Stimulated activated CD8-positive, alpha-beta memory T cell treated with anti-CD3 and anti-CD28 coated beads, Interleukin-2, amount 100 ng/mL, for 1 hour (primary cell): ENCODE measurements at regions not wholly inside any gene's neighbourhood (a gene's known extent, or its start where the extent isn't known, plus 50 kb on each side); places are given as distances from the start of the nearest gene placed in this dataset.

Experiments
- DNase-seq, 2 donors: peaks; one replicate each; pipeline ENCODE4 v3.0.0-alpha.2; 2020; ENCODE audit warnings: low read depth in 2 of 2

DNA sequence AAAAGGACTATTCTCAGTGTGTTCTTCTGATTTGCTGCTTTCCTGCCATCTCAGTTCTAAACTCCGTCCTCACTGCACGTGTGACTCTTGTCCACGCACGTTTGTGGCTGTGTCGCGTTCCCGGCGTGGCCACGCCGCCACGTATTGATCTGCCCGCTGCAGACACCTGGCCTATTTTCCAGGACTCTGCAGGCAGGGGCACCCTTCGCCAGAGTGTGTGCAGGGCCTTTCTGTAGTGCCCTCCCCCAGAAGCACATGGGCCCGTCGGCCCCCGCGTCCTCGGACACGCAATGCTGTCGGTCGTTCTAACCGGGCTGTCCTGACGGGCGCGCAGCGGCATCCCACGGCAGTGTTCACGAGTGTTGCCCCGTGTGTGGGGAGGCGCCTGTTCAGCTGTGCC lies 87.6 kb downstream of the YTHDF1 start:
- DNase-seq: no peak

DNA sequence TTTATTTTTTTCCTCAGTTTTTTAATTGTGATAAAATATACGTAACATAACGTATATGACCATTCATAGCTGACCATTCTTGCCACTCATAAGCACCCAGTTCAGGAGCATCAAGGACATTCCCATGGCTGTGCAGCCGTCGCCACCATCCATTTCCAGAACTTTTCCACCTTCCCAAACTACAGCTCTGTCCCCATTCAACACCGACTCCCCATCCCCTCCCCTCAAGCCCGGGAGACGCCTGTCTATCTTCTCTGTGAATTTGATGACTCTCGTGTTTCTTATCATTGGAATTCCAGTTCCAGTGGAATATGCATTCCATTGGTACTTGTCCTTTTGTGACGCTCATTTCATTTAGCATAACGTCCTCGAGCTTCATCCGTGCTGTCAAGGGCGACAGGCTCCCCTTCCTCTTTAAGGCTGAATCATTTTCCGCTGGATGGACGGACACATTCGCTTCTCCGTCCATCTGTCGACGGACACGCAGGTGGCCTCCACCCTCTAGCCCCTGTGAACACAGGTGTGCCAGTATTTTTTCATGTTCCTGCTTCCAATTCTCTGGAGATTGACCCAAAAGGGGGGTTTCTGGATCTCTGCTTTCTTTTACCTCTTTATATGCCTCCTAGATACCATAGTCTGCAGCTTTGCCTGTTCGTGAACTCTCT lies 88.1 kb downstream of the YTHDF1 start:
- DNase-seq: no peak

DNA sequence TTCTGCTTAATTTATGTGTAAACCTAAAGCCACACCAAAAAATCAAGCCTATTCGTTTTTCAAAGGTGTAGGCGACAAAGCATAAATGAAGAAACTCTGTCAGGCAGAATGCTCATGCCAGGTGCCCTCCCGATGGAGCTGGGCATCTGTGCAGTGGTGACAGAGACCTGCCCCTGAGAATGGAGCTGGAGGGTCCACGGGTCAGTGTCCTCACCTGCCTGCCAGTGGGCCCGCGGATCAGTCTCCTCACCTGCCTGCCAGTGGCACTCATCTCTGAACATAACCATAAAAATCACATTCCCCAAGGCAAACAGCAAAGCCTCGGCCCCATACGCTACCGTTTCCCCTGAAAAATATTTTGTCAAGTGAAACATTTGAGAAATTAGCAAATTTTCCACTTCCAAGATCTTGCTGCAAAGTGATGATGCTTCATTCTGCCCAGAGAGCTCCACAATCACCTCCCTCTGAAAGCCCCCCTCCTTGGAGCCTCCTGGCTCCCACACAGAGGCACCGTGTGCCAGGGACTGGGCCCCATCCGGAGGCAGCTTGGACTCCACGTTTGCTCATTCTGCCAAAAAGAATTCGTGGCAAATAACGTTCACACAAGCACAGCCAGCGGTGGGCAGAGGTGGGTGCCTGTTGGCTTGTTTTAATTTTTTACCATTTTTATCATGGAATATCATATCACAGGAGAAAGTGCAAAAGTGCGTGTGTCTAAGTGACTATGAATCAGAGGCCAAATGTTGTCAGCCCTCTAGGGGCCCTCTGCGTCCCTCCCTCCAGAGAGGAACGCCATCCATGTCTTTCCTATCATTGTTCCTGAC lies 88.8 kb downstream of the YTHDF1 start:
- no peak for DNase-seq

DNA sequence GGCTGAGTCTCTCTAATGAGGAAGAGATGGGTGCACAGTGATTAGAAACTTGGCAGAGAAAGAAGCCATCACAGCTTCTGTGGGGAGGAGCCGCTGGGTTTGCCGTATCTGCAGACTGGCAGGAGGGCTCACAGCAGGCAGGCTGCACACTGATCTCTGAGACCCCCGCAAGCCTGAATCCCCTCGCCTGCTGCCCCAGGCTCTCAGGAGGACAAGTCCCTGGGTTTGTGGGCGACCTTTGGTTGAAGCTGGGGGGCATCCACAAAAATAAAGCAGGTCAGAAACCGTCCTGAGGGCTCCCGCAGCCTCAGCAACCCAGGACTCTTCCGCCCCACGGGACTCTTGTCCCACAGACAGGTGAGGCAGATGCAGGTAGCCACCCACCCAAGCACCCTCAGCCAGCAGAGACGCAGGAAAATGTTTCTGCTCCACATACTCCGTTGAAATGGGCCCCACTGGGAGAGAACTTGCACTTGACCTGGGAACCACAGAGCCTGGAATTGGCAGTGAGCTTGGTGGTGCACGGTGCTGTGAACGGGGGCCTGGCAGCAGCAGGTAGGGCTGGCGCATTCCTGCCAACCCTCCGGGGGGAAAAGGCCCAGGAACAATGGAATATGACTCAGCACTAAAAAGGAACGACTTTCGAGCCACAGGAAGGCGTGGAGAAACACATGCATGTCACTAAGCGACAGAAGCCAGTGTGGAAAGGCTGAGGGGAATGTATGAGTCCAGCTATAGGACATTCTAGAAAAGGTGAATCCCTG lies 89.9 kb downstream of the YTHDF1 start:
- DNase-seq: no peak

DNA sequence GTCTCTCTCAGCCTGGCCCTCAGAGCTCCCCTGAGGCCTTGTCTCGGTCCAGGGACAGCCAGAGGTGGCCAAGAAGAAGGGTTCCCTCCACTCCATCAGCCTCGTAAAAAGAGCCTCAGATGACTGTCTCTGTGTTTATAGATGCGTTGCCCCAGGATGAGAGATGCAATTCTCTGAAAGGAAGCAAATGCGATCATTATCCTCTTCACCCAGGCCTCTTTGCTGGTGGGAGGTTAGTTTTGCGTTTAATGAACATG lies 90.4 kb downstream of the YTHDF1 start:
- DNase-seq: no peak

DNA sequence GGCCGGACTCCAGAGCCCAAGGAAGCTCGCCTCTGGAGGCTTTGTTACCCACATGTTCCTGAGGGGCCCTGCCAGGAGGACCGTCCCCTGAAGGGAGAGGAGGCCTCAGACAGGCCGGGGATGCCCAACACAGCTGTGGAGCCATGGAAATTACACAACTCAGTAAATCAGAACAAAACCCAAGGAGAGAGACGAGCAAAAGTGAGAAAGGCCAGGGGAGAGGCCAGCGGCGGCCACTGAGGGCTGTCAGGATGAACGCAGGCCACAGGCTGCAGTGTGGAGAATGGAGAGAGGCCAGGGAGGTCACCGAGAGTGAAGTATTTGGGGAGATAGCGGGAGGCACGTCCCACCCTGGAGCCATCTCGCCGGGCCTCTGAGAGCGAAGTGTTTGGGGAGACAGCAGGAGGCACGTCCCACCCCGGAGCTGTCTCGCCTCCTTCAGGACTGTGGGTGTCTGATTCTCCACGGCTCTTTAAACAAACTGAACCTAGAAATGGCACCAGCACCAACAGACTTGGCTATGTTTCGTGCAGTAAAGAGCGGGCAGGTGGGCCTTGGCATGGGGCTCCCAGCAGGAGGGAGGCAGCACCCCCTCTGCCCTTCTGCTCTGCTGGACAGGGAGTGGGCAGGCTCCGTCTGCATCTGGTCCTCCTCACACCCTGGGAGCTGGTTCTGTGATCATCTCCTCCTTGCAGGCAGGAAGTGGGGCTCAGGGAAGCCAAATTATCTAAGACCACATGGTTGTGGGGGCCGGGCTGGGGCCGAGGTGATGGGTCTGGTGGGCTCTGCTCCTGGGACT lies 91.0 kb downstream of the YTHDF1 start:
- DNase-seq: no peak

DNA sequence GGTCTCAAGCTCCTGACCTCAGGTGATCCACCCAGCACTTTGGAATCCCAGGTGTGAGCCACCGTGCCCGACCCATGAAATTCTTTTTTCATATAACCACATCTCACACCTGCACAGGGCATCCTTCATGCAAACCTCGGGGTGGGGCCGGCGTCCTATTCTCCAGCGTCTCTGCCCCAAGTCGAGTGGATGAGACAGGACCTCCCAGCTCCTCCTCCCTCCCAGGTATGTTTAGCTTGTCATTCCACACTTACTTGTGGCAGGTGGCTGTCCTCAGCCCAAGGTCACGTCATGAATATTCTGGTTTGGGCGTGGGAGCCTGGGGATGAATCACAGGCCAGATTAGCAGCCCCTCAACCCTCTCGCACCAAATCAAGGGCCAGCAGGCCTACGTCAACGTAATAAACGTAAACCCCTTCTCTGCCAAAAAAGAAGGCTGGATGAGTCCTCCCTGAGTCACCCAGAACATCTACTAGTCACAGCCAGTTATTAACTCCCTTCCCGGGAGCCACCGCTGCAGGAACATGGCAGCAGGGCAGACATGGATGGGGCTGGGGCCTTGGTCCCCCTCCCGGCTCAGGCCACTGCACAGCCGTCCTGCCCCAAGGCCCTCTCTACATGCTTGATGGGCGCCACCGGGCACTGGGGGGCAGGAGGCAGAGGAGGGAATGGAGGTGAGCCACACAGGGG lies 91.7 kb downstream of the YTHDF1 start:
- no peak for DNase-seq

DNA sequence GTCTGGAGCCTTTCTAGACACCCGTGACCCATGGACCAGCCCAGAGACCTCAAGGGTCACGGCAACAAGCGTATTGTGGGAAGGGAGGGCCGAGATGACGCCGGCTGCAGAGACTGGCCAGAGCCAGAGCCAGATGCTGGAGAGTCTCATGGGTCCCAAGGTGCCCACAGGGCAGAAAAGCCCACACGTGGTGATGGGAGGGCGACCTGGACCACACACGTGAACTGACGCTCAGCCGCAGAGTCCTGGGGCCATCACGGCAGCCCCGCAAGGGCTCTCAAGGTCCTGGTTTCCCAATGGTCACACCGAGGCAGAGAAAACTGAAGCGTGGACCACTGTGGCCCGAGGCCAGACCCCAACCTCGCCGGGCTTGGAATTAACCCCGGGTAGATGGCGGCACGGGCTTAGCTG lies 92.6 kb downstream of the YTHDF1 start:
- no peak for DNase-seq

DNA sequence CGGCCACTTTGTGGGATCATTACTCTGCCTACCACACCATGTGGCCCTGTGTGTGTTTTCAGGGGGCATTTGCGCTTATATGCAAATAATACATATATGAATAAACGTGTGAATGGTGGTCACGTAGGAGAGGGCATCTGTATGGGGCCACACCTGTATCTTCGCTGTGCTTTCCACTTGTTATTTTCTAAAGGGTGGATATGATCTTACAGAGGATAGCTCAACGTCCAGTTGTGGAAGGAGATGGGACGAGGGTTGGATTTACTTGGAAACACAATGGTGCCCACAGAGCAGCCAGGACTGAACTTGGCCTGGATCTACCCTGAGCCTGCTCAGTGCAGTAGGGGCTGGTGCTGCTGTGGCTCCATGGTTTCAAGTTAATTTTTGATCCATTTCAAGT lies 93.3 kb downstream of the YTHDF1 start:
- no peak for DNase-seq

DNA sequence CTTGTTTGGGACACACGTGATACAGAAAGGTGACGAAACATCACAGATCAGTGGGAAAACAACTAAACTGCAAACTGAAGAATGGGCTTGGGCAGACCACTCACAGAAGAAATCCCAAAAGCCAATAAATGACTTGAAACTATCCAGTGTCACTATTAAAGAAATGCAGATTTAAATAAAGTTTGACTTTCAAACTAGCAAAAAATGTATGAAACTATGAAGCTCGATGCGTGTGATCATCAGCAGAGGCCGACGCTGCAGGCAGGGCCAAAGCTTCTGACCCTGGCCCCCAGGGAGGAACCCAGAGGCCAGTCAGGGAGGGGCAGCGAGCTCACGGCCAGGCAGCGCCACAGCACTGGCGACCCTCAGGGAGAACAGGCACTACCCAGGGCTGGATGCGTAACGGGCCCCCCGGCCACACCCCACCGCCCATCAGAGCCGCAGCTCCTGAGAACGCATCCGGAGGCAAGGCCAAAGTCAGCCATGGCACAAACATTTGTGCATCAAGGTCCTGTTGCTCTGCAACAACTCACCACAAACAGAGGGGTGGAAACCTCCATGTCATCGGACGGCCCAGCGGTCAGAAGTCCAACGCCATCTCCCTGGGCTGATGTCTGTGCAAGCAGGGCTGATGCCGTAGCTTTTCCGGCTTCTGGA lies 94.1 kb downstream of the YTHDF1 start:
- no peak for DNase-seq

DNA sequence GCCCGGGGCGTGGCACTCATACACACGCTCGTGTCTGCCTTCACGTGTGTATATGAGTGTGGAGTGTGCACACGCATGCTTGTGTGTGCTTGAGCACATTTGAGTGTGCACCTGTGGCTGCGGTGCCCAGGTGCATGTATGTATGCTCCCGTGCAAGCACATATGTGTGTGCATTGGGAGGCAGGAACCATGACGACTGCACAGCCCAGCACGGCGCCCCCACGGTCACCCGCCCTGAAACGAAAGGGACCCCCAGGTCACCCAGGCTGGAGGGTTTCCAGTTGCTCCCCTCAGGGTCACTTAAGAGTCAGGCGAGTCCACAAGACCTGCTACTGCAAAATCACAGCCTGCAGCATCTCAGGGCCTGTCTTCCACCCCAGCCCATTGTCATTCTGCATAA lies 94.7 kb downstream of the YTHDF1 start:
- DNase-seq: no peak

DNA sequence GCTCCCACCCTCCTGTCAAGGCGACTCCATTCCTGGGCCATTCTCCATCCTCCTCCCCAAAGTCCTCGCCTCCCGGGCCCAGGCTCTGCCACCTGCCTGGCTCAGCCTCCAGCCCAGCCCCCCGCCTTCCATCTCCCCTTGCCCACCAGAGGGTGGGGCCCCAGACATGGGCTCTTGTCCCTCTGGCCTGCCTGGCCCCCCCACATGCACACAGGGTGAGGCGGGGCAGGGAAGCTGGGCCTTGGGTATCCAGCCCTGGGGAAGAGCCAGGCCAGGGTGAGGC lies 95.2 kb downstream of the YTHDF1 start:
- no peak for DNase-seq

DNA sequence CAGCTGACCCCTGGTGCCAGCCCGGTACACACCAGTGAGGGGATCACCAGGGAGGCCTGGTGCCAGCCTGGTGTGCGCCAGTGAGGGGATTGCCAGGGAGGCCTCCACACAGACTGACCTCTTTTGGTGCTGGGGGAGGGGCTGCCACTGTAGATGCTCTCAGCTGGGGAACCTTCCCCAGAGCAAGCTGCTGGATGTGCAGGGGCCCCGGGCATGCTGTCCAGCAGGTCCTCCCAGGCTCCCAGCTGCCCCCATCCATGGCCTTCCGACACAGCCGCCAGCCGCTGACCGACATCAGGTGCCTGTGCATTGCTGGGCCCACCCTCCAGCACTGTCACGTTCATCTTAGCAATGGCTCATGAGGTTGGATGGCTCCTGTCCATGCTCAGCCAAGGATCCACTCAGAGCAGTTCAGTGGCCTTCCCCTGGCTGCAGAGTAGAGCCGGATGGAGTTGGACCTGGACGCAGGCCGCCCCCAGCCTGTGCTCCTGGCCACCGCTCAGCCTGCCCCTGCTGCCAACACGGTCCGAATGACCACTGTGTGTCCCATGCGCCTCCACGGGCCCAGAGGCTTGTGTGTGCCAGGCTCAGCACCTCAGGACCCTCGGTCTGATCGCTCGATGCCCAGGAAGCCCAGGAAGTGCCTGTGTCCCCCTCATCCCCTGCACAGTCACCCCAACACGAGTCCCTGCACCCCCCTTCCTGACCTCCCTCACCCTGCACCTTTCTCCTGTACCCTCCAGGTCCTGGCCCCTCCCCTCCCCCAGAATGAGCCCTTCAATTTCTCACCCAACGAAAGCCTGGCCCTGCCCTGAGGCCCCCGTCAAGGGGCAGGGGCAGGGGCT lies 95.7 kb downstream of the YTHDF1 start:
- no peak for DNase-seq

DNA sequence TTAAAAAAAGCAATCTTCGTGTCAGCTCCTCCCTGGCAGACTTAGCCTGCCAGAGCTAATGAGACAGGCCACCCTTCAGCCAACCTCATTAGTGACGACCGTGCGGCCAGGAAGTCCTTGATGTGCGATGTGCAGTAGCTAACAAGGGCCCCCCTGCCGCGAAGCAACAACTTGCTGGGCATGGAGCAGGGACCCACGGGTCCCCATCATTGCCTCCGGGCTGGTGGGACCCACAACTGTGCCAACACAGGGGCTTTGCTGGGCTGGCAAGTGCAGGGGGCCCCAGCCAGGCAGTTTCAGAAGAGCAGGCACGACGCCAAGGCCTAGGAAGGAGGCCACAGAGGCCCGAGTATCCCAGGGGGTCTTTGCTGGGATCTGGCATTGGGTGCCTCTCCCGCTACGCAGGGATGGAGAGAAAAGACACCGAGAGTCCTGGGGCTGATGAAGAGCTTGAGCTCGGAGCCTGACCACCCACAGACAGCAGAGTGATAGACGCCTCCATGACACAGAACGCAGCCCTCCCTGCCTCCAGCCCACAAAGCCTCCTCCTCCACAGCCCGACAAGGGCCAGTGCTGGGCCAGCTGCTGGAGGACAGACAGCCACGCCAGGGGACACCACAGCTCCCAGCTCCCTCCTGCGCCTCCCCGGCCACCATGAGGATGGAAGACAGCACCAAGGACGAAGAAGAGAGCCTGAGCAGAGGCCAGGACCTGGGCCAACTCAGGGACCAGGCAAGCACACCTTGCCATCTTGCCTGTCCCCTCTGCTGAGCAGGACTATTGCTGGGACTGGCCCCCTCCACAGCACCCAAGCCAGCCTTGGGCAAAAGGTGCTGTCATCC lies 96.6 kb downstream of the YTHDF1 start:
- DNase-seq: no peak

DNA sequence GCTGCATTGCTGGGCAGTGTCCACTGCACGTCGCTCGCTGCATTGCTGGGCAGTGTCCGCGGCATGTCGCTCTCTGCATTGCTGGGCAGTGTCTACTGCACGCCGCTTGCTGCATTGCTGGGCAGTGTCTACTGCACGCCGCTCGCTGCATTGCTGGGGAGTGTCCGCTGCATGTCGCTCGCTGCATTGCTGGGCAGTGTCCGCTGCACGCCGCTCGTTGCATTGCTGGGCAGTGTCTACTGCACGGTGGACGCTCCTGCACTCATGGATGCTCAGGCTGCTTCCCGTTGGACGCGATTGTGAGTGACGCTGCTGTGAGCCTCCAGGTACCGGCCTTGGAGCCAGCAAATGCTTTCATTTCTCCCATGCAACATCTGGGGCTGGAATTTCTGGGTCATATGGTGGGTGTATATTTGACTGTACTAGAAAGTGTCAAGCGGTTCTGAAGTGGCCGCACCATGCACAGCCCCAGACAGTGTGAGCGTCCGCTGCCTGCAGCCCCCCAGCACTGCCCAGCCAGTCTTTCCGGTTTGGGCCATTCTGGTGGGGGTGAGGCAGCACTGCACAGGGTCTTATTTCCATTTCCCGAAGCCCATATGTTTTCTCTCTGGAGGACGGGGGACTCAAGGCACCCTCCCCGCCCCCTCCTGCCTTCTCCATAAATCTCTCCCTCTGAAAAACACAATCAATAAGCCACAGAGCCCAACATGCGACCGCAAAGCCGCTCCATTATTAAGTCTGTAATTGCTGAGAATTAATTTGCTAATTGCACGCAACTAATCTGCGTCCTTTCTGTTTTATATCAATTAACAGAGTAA lies 97.4 kb downstream of the YTHDF1 start:
- DNase-seq: no peak

DNA sequence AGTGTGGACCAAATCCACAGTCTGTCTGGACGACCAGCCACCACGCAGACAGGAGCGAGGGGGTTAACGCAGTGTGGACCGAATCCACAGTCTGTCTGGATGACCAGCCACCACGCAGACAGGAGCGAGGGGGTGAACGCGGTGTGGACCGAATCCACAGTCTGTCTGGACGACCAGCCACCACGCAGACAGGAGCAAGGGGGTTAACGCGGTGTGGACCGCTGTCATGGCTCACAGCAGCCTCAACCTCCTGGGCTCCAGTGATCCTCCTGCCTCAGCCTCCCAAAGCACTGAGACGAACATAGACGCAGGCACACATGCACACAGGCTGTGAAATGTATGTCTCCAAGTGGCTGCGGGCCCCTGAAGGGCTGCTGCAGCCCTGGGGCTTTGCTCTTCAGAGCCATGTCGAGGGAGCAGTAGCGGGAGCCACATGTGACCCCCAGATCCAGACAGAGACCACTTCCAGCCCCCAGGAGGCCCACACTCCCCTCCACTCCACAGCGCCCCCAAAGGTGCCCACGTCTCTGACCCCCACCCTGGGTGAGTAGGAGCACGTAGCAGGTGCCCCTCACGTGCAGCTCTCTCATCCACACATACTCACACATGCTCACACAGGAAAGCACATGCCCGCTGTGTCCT lies 98.1 kb downstream of the YTHDF1 start:
- no peak for DNase-seq

DNA sequence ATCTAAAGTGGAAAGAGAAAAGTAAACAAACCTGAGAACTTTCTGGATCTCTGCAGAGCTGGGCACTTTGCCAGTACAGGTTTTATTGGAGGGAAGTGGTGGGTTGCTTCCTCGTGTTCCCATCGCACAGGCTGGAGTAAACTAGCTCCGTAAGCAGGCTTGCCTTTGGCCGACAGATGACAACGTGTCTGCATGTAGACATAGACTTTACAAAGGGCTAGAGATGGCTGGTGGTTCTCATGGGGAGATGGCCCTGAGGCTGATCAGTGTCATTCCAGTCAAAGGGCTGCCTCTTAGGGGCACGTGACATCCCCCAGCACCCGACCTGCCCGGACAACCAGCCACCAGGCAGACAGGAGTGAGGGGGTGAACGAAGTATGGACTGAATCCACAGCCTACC lies 98.8 kb downstream of the YTHDF1 start:
- no peak for DNase-seq
